Bronchial epithelial cell (primary cell): ENCODE measurements at regions not wholly inside any gene's neighbourhood (a gene's known extent, or its start where the extent isn't known, plus 50 kb on each side); places are given as distances from the start of the nearest gene placed in this dataset.
"Not testable (repeated sequence)": the region's sequence is repeated elsewhere in the genome, so short reads cannot be mapped to it uniquely, and the experiment has no call there.

Experiments
- DNase-seq: peaks from one replicate; pipeline ENCODE4 v3.0.0-alpha.2; 2010; ENCODE audit warnings: low read depth
- FAIRE-seq: peaks from 2 replicates; lab custom pipeline; 2011; peaks lifted over from hg19 to GRCh38; lab: Jason Lieb, UNC
- H3K27me3 ChIP-seq: 2 replicates; pipeline ENCODE4 v1.5.1; 2011; ENCODE audit warnings: low read length; ENCODE audit not compliant: control insufficient read depth, insufficient read depth
- H3K36me3 ChIP-seq: 2 replicates; pipeline ENCODE4 v1.5.1; 2011; ENCODE audit warnings: low read length; ENCODE audit not compliant: control insufficient read depth, insufficient read depth
- H3K4me3 ChIP-seq: 2 replicates; pipeline ENCODE4 v1.5.1; 2011; ENCODE audit warnings: mild to moderate bottlenecking, low read depth, low read length, control low read depth
- TF ChIP-seq, protein P1 (sequence below): IDR thresholded peaks from 2 replicates; pipeline ENCODE4 v1.5.1; 2011; ENCODE audit warnings: mild to moderate bottlenecking, moderate library complexity, low read length, control low read depth, inconsistent platforms; ENCODE audit not compliant: insufficient read depth, severe bottlenecking

DNA sequence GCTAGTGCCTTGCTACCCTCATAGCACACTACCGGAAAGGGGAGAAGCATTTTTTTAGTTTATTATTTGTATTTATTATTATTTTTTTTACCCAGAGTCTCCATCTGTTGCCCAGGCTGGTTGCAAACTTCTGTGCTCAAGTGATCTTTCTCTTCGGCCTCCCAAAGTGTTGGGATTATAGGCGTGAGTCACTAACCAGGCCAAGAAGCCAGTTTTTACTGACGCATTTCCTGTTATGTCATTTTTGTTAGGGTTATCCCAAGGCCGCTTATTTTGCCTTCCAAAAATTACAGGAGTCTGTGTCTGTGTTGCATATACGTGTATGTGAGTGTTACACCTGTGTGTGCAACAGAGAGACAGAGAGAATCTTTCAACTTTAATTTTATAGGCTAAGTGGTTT, 404.5 kb downstream of the GBA3 start:
- peak; percentile 56 for DNase-seq
- no peak for FAIRE-seq
- H3K27me3 ChIP-seq = no peaks in the 10 kb centered on the region
- H3K36me3 ChIP-seq = no peaks in the 10 kb centered on the region
- TF ChIP-seq, protein P1, sequence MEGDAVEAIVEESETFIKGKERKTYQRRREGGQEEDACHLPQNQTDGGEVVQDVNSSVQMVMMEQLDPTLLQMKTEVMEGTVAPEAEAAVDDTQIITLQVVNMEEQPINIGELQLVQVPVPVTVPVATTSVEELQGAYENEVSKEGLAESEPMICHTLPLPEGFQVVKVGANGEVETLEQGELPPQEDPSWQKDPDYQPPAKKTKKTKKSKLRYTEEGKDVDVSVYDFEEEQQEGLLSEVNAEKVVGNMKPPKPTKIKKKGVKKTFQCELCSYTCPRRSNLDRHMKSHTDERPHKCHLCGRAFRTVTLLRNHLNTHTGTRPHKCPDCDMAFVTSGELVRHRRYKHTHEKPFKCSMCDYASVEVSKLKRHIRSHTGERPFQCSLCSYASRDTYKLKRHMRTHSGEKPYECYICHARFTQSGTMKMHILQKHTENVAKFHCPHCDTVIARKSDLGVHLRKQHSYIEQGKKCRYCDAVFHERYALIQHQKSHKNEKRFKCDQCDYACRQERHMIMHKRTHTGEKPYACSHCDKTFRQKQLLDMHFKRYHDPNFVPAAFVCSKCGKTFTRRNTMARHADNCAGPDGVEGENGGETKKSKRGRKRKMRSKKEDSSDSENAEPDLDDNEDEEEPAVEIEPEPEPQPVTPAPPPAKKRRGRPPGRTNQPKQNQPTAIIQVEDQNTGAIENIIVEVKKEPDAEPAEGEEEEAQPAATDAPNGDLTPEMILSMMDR = no peak
- no peak overlapping the region for H3K4me3 ChIP-seq

DNA sequence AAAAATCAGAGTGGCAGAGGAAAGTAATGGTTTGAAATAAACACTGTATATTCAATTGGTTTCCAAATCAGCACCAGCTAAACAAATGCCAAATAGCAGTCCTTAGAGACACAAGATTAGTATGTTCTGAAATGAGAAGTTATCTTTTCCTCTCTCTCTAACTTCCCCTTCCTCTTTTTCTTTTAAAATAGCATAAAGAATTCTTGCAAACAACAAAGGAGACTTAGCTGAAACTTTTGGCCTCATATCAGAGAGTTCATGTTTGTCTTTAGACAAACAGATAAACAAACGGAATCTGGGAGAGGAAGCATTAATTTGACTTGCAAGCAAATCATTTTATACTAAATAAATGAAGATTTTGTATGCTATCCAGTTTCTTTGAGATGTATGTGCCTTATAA, 399.0 kb downstream of the GBA3 start:
- H3K4me3 ChIP-seq = no peak overlapping the region
- no peak for FAIRE-seq
- TF ChIP-seq, protein P1 = no peak

DNA sequence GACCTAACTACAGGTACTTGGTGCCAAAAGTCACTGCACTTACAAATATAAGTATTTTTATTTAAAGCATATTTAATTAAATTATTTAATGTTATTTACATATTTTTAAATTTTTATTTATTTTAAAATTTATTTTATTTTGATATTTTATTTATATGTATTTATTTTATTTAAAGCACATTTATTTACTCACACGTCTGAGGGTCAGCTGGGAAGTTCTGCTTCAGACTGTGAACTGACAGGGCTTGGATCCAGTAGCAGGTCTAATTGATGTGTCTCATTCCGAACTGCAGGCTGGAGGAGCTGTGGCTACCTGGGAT, 392.5 kb downstream of the GBA3 start:
- no peak for FAIRE-seq
- no peak for DNase-seq
- TF ChIP-seq, protein P1 = no peak
- Histone ChIP-seq H3K27me3 (no peaks in the 10 kb centered on the region), H3K36me3 (no peaks in the 10 kb centered on the region), H3K4me3 (no peak overlapping the region)

More for the DNA sequence above, 399.0 kb downstream of the GBA3 start:
- no peak for DNase-seq
- Histone ChIP-seq H3K27me3 (no peaks in the 10 kb centered on the region), H3K36me3 (no peaks in the 10 kb centered on the region)

DNA sequence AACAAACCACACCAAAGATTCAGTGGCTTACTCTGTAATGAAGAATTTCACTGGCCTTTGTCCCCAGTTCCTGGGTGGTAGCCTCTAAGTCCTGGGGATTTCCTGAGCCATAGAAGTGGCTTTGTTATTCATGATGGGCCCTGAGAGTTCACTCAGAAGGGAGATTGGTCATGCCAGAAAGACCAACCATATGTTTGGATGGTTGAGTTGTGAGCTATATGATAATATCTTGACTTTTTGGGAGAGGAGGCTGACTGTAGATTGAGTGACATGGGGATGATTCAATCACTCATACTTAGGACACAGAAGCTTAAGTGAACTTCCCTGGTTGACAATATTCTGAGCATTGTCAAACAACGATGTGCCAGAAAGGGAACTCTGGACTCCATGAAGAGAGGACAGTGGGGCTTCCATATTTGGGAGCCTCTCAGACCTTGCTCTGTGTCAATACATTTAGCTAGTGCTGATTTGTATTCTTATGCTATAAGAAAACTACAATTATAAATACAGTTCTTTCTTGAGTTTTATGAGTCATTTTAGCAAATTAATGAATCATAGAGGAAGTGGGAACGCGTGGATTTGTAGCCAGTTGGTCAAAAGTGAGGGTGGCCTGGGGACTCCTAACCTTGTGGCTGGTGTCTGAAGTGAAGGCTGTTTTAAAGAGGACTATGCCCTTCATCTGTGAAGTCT, 392.0 kb downstream of the GBA3 start:
- FAIRE-seq = no peak
- DNase-seq = peak; percentile 33
- H3K36me3 ChIP-seq = no peaks in the 10 kb centered on the region
- H3K4me3 ChIP-seq = no peak overlapping the region
- TF ChIP-seq, protein P1 = no peak
- no peaks in the 10 kb centered on the region for H3K27me3 ChIP-seq

DNA sequence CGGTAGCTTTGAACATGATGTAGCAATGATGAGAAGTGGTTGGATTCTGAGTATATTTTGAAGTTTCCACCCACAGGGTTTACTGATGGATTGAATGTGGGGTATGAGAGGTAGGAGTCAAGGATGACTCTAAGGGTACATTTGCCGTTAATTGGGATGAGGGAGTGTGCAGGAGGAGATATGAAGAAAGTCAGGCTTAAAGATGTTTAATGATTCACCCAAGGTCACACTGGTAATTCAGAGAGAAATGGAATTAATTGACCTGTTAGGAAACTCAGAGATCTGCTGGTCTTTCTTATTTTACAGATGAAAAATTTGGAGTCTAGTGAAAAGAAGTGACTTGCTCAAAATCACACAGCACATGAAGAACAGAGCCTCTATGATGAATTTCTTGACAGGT, 390.7 kb downstream of the GBA3 start:
- Histone ChIP-seq H3K36me3 (no peaks in the 10 kb centered on the region), H3K27me3 (no peaks in the 10 kb centered on the region), H3K4me3 (no peak overlapping the region)
- no peak for DNase-seq
- no peak for FAIRE-seq
- TF ChIP-seq, protein P1 = no peak

DNA sequence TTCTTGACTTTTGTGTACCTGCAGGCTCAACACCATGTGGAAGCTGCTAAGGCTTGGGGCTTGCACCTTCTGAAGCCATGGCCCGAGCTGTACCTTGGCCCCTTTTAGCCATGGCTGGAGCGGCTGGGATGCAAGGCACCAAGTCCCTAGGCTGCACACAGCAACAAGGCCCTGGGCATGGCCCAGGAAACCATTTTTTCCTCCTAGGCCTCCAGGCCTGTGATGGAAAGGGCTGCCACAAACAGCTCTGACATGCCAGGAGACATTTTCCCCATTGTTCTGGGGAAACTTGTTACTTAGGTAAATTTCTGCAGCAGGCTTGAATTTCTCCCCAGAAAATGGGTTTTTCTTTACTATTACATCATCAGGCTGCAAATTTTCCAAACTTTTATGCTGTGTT, 387.4 kb downstream of the GBA3 start:
- DNase-seq, H3K36me3 ChIP-seq, H3K27me3 ChIP-seq, H3K4me3 ChIP-seq, FAIRE-seq: not testable (repeated sequence)
